BJ (cell line): ENCODE measurements at regions not wholly inside any gene's neighbourhood (a gene's known extent, or its start where the extent isn't known, plus 50 kb on each side); places are given as distances from the start of the nearest gene placed in this dataset.

Experiments
- CTCF ChIA-PET: fragments of 350-600 bp; formaldehyde crosslinking; extraction: SDS; loops from one replicate; lab custom pipeline; 2021; ENCODE audit warnings: antibody characterized with exemption, inconsistent platforms; lab: Yijun Ruan, JAX
- POLR2A ChIA-PET: fragments of 300-600 bp; sonication (Branson Sonifier 250); formaldehyde crosslinking; extraction: SDS; loops from one replicate; lab custom pipeline; 2021; ENCODE audit warnings: antibody characterized with exemption; lab: Charles Lee
- DNase-seq: peaks from one replicate; pipeline ENCODE4 v3.0.0-alpha.2; 2011; ENCODE audit warnings: low read depth
- H3K27me3 ChIP-seq: 2 replicates; pipeline ENCODE4 v1.6.0; 2011; ENCODE audit warnings: low read length; ENCODE audit not compliant: control insufficient read depth, insufficient read depth
- H3K36me3 ChIP-seq: 2 replicates; pipeline ENCODE4 v1.5.1; 2011; ENCODE audit warnings: low read length; ENCODE audit not compliant: control insufficient read depth, insufficient read depth
- H3K4me3 ChIP-seq: 2 replicates; pipeline ENCODE4 v1.5.1; 2011; ENCODE audit warnings: low read depth, mild to moderate bottlenecking, control low read depth, low read length
- TF ChIP-seq, protein P1 (sequence below): IDR thresholded peaks from 2 replicates; pipeline ENCODE4 v1.5.1; 2011; ENCODE audit warnings: low read depth, mild to moderate bottlenecking, control low read depth, inconsistent platforms, low read length, moderate library complexity; ENCODE audit not compliant: insufficient read depth

DNA sequence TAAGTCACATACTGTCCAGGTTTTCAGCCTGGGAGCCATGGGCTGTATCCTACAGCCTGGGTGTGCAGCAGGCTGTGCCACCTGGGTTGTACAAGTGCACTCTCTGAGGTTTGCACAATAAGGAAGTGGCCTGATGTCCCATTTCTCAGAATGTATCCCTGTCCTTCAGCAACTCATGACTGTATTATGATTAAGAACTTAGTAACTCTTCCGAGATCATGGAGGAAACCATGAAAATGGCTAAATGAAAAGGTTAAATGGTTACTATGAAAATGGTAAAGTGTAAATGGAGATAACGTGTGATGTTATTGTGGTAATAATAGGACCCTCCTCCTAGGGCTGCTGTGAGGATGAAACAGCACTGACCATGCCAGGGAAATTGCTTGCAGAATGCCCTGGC lies 227.6 kb downstream of the ANKRD60 start:
- TF ChIP-seq, protein P1, sequence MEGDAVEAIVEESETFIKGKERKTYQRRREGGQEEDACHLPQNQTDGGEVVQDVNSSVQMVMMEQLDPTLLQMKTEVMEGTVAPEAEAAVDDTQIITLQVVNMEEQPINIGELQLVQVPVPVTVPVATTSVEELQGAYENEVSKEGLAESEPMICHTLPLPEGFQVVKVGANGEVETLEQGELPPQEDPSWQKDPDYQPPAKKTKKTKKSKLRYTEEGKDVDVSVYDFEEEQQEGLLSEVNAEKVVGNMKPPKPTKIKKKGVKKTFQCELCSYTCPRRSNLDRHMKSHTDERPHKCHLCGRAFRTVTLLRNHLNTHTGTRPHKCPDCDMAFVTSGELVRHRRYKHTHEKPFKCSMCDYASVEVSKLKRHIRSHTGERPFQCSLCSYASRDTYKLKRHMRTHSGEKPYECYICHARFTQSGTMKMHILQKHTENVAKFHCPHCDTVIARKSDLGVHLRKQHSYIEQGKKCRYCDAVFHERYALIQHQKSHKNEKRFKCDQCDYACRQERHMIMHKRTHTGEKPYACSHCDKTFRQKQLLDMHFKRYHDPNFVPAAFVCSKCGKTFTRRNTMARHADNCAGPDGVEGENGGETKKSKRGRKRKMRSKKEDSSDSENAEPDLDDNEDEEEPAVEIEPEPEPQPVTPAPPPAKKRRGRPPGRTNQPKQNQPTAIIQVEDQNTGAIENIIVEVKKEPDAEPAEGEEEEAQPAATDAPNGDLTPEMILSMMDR = no peak
- CTCF ChIA-PET = interaction anchor here (1.1 kb wide), 1 partner anchor 43 kb away, joined by 3 read pairs; no protein-coding TSS in a partner anchor
- H3K4me3 ChIP-seq = no peak overlapping the region

DNA sequence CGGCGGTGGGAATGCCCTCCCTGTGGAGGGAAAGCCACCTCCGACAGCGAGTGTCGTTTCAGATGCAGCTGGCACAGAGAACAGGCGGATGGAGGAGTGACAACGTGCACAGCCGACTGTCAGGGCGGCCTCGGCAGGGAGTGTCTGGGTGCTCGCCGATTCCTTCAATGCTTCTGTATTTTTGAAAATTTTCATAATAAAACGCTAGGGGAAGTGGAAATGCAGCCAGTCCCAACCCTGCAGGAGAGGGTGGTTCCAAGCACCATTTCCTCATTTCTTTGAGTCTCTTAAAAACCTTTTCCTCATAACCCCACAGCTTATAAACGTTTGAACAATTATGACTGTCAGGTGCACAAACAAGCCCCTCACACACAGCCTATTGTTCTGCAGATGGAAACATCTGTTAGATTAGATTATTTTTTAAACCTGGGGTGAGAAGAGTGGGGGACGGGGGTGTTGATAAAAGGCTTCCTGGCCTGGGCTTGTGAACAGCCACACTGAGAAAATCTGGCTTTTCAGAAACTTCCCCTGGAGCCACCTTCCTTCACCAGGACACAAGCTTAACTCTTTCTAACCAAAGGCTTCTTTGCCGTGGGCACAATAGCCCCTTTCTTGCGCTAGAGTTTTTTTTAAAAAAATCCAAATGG lies 228.9 kb downstream of the ANKRD60 start:
- ChIA-PET POLR2A (no interaction called here), CTCF (interaction anchor here (0.6 to 1.1 kb wide), 2 partner anchors 44 to 80 kb away, joined by 3 read pairs; no protein-coding TSS in a partner anchor)
- Histone ChIP-seq H3K4me3 (no peak overlapping the region), H3K36me3 (no peaks in the 10 kb centered on the region), H3K27me3 (peaks cover 2% of the 10 kb centered on the region; the same call in 1 of the 2 replicates)
- TF ChIP-seq, protein P1 = no peak
- DNase-seq = no peak

More for the DNA sequence above, 227.6 kb downstream of the ANKRD60 start:
- Histone ChIP-seq H3K27me3 (peaks cover 2% of the 10 kb centered on the region; the same call in 1 of the 2 replicates), H3K36me3 (no peaks in the 10 kb centered on the region)
- DNase-seq = no peak
- POLR2A ChIA-PET = no interaction called here

DNA sequence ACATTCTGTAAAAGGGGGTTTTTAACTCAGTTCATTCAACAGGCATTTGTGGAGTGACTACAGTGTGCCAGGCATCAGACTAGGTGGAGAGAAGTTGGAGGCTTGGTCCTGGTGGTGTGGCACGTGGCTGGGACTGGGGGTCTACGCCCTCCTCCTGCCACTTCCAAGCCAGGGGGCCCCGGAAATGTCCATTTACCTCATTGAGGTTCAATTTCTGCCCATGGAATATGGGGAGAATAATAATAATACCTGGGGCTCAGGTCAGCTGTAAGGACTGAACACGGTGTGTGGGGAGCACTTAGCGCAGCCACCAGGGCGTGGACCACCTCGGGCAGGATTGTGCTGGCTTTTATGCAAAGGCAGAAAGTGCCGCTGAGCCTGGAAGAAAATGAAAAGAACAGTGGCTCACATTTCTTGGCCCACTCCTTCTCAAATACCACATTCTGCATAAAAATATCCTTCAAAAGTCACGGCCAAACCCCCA lies 229.4 kb downstream of the ANKRD60 start:
- ChIA-PET POLR2A (no interaction called here), CTCF (interaction anchor here (0.6 kb wide), 1 partner anchor 81 kb away, joined by 3 read pairs; no protein-coding TSS in a partner anchor)
- TF ChIP-seq, protein P1 = no peak
- Histone ChIP-seq H3K27me3 (peaks cover 2% of the 10 kb centered on the region; the same call in 1 of the 2 replicates), H3K36me3 (no peaks in the 10 kb centered on the region), H3K4me3 (no peak overlapping the region)
- DNase-seq = no peak

DNA sequence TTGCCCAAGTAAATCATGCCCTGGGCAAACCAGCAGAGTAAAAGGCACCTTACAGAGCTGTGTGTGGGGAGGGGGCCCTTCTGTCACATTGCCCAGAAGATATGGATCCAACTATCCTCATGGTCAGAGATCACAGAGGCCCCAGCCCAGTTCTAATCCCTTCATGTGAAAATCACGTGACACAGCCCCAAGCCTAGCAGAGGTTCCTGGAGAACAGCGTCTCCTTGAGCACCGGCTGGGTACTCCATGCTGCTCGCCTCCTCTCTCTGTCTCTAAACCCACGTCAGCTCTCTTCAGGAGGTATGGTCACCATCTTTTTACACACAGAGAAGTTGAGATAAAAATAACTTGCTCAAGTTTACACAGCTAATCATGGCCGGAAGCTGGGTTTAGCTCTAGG lies 230.2 kb downstream of the ANKRD60 start:
- TF ChIP-seq, protein P1 = no peak
- no peak for DNase-seq
- Histone ChIP-seq H3K4me3 (no peak overlapping the region), H3K36me3 (no peaks in the 10 kb centered on the region), H3K27me3 (peaks cover 2% of the 10 kb centered on the region; the same call in 1 of the 2 replicates)
- CTCF ChIA-PET = interaction anchor here (0.6 to 1.3 kb wide), 2 partner anchors 11 to 24 kb away, joined by 3 read pairs; no protein-coding TSS in a partner anchor
- POLR2A ChIA-PET = no interaction called here
